ENCODE measurements at regions not wholly inside any gene's neighbourhood (a gene's known extent, or its start where the extent isn't known, plus 50 kb on each side); places are given as distances from the start of the nearest gene placed in this dataset.

GRCh38 chr3:43221076-43221475 lies 65.3 kb upstream of the SNRK start:
- no peak overlapping the region for H3K4me3 ChIP-seq (ENCODE audit: low read depth, low read length, poor library complexity, severe bottlenecking)
- intact Hi-C loops (cut with micrococcal nuclease; ENCODE audit: unreplicated experiment) = loop anchor here (10.0 kb wide), 1 partner anchor 154 kb away; no protein-coding TSS in a partner anchor
- BruUV-seq (replicated peaks) = no TSS peak
- no peak for DNase-seq (ENCODE audit: low spot score)
- POLR2A ChIA-PET (ENCODE audit: low non-redundant PET) = no interaction called here
- no peaks in the 10 kb centered on the region for H3K9me3 ChIP-seq (ENCODE audit: low read depth, low read length, poor library complexity, severe bottlenecking)
- CTCF ChIA-PET = no interaction called here
- no peaks in the 10 kb centered on the region for H3K4me1 ChIP-seq (ENCODE audit: insufficient read depth, low read length, poor library complexity, severe bottlenecking)
- H3K36me3 ChIP-seq (ENCODE audit: insufficient read depth, low read length, poor library complexity, severe bottlenecking) = no peaks in the 10 kb centered on the region
- H3K27ac ChIP-seq (ENCODE audit: low read depth, low read length, poor library complexity, severe bottlenecking) = no peak overlapping the region
- TF ChIP-seq CTCF (conservative IDR thresholded peaks at IDR 0.05; ENCODE audit: low read depth, low read length) (no peak), EZH2 (IDR thresholded peaks at IDR 0.05; ENCODE audit: borderline replicate concordance, low read depth, low read length, poor library complexity, severe bottlenecking) (no peak)
- H3K27me3 ChIP-seq (replicated peaks; ENCODE audit: insufficient read depth, low read depth, low read length, poor library complexity) = no peaks in the 10 kb centered on the region

DNA sequence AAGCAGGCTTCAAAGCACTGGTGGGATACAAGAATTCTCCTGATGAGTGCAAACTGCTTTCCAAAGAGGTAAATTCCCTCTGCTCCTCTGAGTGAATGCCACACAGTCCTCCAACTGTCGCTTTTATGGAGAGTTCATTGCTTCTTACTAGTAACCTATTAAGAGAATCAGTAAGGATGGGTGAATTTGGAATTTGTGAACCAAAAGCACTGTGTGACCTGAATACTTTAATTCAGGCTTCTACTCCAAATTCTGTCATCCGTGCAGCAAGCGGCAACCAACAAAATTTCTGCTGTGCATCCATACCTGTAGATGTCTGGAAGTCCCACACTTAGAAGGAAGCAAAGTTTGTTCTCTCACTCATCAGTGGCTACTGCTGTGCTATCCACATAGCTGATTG lies 66.7 kb upstream of the SNRK start:
- H3K9me3 ChIP-seq (ENCODE audit: low read depth, low read length, poor library complexity, severe bottlenecking) = no peaks in the 10 kb centered on the region
- H3K4me3 ChIP-seq (ENCODE audit: low read depth, low read length, poor library complexity, severe bottlenecking) = no peak overlapping the region
- intact Hi-C loops (cut with micrococcal nuclease; ENCODE audit: unreplicated experiment) = loop anchor here (10.0 kb wide), 2 partner anchors 155 to 285 kb away; no protein-coding TSS in a partner anchor
- no peaks in the 10 kb centered on the region for H3K36me3 ChIP-seq (ENCODE audit: insufficient read depth, low read length, poor library complexity, severe bottlenecking)
- H3K4me1 ChIP-seq (ENCODE audit: insufficient read depth, low read length, poor library complexity, severe bottlenecking) = no peaks in the 10 kb centered on the region
- H3K27ac ChIP-seq (ENCODE audit: low read depth, low read length, poor library complexity, severe bottlenecking) = no peak overlapping the region
- TF ChIP-seq EZH2 (IDR thresholded peaks at IDR 0.05; ENCODE audit: borderline replicate concordance, low read depth, low read length, poor library complexity, severe bottlenecking) = no peak
- TF ChIP-seq CTCF (conservative IDR thresholded peaks at IDR 0.05; ENCODE audit: low read depth, low read length) = no peak
- H3K27me3 ChIP-seq (replicated peaks; ENCODE audit: insufficient read depth, low read depth, low read length, poor library complexity) = no peaks in the 10 kb centered on the region
- ChIA-PET POLR2A (ENCODE audit: low non-redundant PET) (no interaction called here), CTCF (no interaction called here)
- DNase-seq (ENCODE audit: low spot score) = no peak
- no TSS peak for BruUV-seq (replicated peaks)

DNA sequence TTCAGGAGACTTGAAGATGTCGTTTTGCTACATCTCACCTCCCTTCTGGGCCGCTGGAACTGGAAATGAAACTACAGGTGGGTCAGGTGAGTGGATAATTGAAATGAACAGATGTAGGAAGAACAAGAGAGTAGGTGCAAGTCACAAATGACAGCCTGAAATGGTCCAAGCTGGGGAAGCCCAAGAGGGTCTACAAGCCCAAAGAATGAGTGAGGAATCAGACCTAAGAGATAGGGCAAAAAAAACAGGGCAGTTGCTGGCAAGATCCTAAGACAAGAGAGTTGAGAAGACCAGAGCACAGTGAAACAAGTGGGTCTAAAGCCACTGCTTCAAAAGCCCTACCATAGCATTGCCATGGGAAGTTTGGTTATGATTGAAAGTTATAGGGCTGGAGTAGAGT lies 67.4 kb upstream of the SNRK start:
- DNase-seq (ENCODE audit: low spot score) = no peak
- POLR2A ChIA-PET (ENCODE audit: low non-redundant PET) = no interaction called here
- BruUV-seq (replicated peaks) = no TSS peak
- Histone ChIP-seq H3K27me3 (replicated peaks; ENCODE audit: insufficient read depth, low read depth, low read length, poor library complexity) (no peaks in the 10 kb centered on the region), H3K36me3 (ENCODE audit: insufficient read depth, low read length, poor library complexity, severe bottlenecking) (no peaks in the 10 kb centered on the region), H3K9me3 (ENCODE audit: low read depth, low read length, poor library complexity, severe bottlenecking) (no peaks in the 10 kb centered on the region), H3K27ac (ENCODE audit: low read depth, low read length, poor library complexity, severe bottlenecking) (no peak overlapping the region), H3K4me3 (ENCODE audit: low read depth, low read length, poor library complexity, severe bottlenecking) (no peak overlapping the region), H3K4me1 (ENCODE audit: insufficient read depth, low read length, poor library complexity, severe bottlenecking) (no peaks in the 10 kb centered on the region)
- CTCF ChIA-PET = no interaction called here
- intact Hi-C loops (cut with micrococcal nuclease; ENCODE audit: unreplicated experiment) = loop anchor here (10.0 kb wide), 1 partner anchor 286 kb away; no protein-coding TSS in a partner anchor
- no peak for TF ChIP-seq EZH2 (IDR thresholded peaks at IDR 0.05; ENCODE audit: borderline replicate concordance, low read depth, low read length, poor library complexity, severe bottlenecking)
- TF ChIP-seq CTCF (conservative IDR thresholded peaks at IDR 0.05; ENCODE audit: low read depth, low read length) = no peak

Measured in A673 (cell line).